HEK293 (cell line): ENCODE measurements at regions not wholly inside any gene's neighbourhood (a gene's known extent, or its start where the extent isn't known, plus 50 kb on each side); places are given as distances from the start of the nearest gene placed in this dataset.

Experiments used
- CTCF ChIA-PET: fragments of 350-600 bp; formaldehyde crosslinking; extraction: SDS; loops from one replicate; lab custom pipeline; 2021; ENCODE audit warnings: antibody characterized with exemption; lab: Yijun Ruan, JAX
- POLR2A ChIA-PET: fragments of 300-600 bp; formaldehyde crosslinking; extraction: SDS; loops from one replicate; lab custom pipeline; 2020; ENCODE audit warnings: antibody characterized with exemption, inconsistent platforms; lab: Yijun Ruan, JAX
- H3K27ac ChIP-seq: fragments of 200-500 bp; sonication (Bioruptor generic); 2 replicates; pipeline ENCODE4 v1.5.1; 2014; ENCODE audit warnings: low read depth, low read length, control low read depth, inconsistent platforms; ENCODE audit errors: extremely low read depth
- H3K36me3 ChIP-seq, 2 experiments: fragments of 200-500 bp in 1 of 2; sonication (Bioruptor generic) in 1 of 2; 1 replicate in 1 of 2; 2 replicates in 1 of 2; pipeline ENCODE4 v1.5.1; 2014 to 2017; ENCODE audit warnings: inconsistent platforms in 2 of 2, low read length in 2 of 2; ENCODE audit not compliant: control insufficient read depth in 2 of 2, insufficient read depth in 1 of 2
- H3K4me1 ChIP-seq: fragments of 200-500 bp; sonication (Bioruptor generic); 2 replicates; pipeline ENCODE4 v1.5.1; 2014; ENCODE audit warnings: mild to moderate bottlenecking, low read length, inconsistent platforms; ENCODE audit not compliant: control insufficient read depth, insufficient read depth
- H3K4me3 ChIP-seq: 2 replicates; pipeline ENCODE4 v1.5.1; 2011; ENCODE audit warnings: low read depth, mild to moderate bottlenecking, control low read depth, low read length, moderate library complexity
- H3K9me3 ChIP-seq: fragments of 200-500 bp; sonication (Bioruptor generic); 2 replicates; pipeline ENCODE4 v1.5.1; 2014; ENCODE audit warnings: low read depth, low read length, inconsistent platforms; ENCODE audit not compliant: control insufficient read depth, insufficient read depth
- PRDM1 ChIP-seq: fragments of 450-650 bp; formaldehyde crosslinking; IDR thresholded peaks from 2 replicates; pipeline ENCODE4; 2016; ENCODE audit warnings: missing biosample characterization, missing genetic modification characterization
- SETDB1 ChIP-seq: IDR thresholded peaks from one replicate; pipeline ENCODE4 v1.6.1; 2017; ENCODE audit warnings: mild to moderate bottlenecking, low read length, moderate library complexity, mixed read lengths; ENCODE audit not compliant: insufficient read length
- SP7 ChIP-seq: fragments of 450-650 bp; formaldehyde crosslinking; IDR thresholded peaks from 2 replicates; pipeline ENCODE4 v1.5.1; 2016; ENCODE audit warnings: missing biosample characterization, missing genetic modification characterization
- ZBTB21 ChIP-seq: fragments of 450-650 bp; formaldehyde crosslinking; IDR thresholded peaks from 2 replicates; pipeline ENCODE4 v1.5.1; 2017; ENCODE audit warnings: missing biosample characterization, missing genetic modification characterization
- ZFP37 ChIP-seq: fragments of 450-650 bp; formaldehyde crosslinking; IDR thresholded peaks from 2 replicates; pipeline ENCODE4 v1.5.1; 2016; ENCODE audit warnings: missing biosample characterization, missing genetic modification characterization
- ZIC2 ChIP-seq: fragments of 450-650 bp; formaldehyde crosslinking; IDR thresholded peaks from 2 replicates; pipeline ENCODE4 v1.5.1; 2016; ENCODE audit warnings: missing biosample characterization, missing genetic modification characterization
- ZNF274 ChIP-seq, 2 experiments: fragments of 200-500 bp in 1 of 2; fragments of 450-650 bp in 1 of 2; sonication (Bioruptor generic) in 1 of 2; formaldehyde crosslinking in 1 of 2; IDR thresholded peaks; 2 replicates each; pipeline versions ENCODE4 v1.5.1 to v1.6.1; 2014 to 2016; ENCODE audit warnings: borderline replicate concordance in 1 of 2, inconsistent platforms in 1 of 2, low read length in 1 of 2, missing biosample characterization in 1 of 2, missing genetic modification characterization in 1 of 2
- ZNF335 ChIP-seq: fragments of 450-650 bp; formaldehyde crosslinking; conservative IDR thresholded peaks from 2 replicates; pipeline ENCODE4 v1.5.1; 2016; ENCODE audit warnings: missing biosample characterization, missing genetic modification characterization
- ZNF37A ChIP-seq: fragments of 450-650 bp; IDR thresholded peaks from 2 replicates; pipeline ENCODE4 v1.5.1; 2018; ENCODE audit warnings: missing biosample characterization, missing genetic modification characterization
- ZNF48 ChIP-seq: fragments of 450-650 bp; formaldehyde crosslinking; IDR thresholded peaks from 2 replicates; pipeline ENCODE4 v1.5.1; 2016; ENCODE audit warnings: missing biosample characterization, missing genetic modification characterization
- ZNF558 ChIP-seq: fragments of 450-650 bp; formaldehyde crosslinking; IDR thresholded peaks from 2 replicates; pipeline ENCODE4 v1.5.1; 2016; ENCODE audit warnings: missing biosample characterization, missing genetic modification characterization
- ZNF629 ChIP-seq: fragments of 450-650 bp; formaldehyde crosslinking; IDR thresholded peaks from 2 replicates; pipeline ENCODE4 v1.5.1; 2017; ENCODE audit warnings: missing biosample characterization, missing genetic modification characterization
- ZNF660 ChIP-seq: fragments of 450-650 bp; IDR thresholded peaks from 2 replicates; pipeline ENCODE4 v1.5.1; 2018; ENCODE audit warnings: missing biosample characterization, mild to moderate bottlenecking, missing genetic modification characterization
- ZNF664 ChIP-seq: fragments of 450-650 bp; formaldehyde crosslinking; IDR thresholded peaks from 2 replicates; pipeline ENCODE4 v1.5.1; 2016; ENCODE audit warnings: missing biosample characterization, missing genetic modification characterization
- TF ChIP-seq, protein P1 (sequence below): fragments of 450-650 bp; formaldehyde crosslinking; IDR thresholded peaks from 2 replicates; pipeline ENCODE4 v1.5.1; 2016; ENCODE audit warnings: missing biosample characterization, missing genetic modification characterization
- TF ChIP-seq, protein P2 (sequence below): fragments of 450-650 bp; formaldehyde crosslinking; IDR thresholded peaks from 2 replicates; pipeline ENCODE4 v1.5.1; 2017; ENCODE audit warnings: missing biosample characterization, mild to moderate bottlenecking, missing genetic modification characterization, moderate library complexity
- TF ChIP-seq, protein P3 (sequence below): fragments of 450-650 bp; IDR thresholded peaks from 2 replicates; pipeline ENCODE4 v1.5.1; 2018; ENCODE audit warnings: missing biosample characterization, missing genetic modification characterization
- TF ChIP-seq, protein P4 (sequence below): fragments of 450-650 bp; formaldehyde crosslinking; IDR thresholded peaks from 2 replicates; pipeline ENCODE4 v1.5.1; 2016; ENCODE audit warnings: missing biosample characterization, missing genetic modification characterization
- TF ChIP-seq, protein P5 (sequence below): fragments of 450-650 bp; formaldehyde crosslinking; IDR thresholded peaks from 2 replicates; pipeline ENCODE4 v1.5.1; 2016; ENCODE audit warnings: missing biosample characterization, missing genetic modification characterization
- TF ChIP-seq, protein P6 (sequence below): fragments of 450-650 bp; formaldehyde crosslinking; IDR thresholded peaks from 2 replicates; pipeline ENCODE4 v1.5.1; 2016; ENCODE audit warnings: missing biosample characterization, missing genetic modification characterization

DNA sequence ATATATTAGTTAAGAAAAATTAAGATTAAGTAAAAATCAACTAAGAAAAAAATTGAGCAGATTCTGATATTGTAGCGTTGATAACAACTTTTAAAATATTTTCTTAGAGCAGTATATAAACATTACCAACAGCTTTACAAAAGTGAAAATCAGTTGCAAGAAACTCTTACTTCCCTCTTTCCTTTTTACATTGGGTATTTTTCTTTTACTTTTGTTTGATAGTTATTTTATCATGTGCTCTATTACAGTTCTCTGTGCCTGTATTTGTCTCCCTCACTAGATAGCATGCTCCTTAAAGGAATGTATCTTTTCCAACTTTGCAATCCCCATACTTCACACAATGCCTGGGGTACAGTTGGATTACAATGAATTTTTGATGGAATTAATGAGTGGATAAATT, 87.5 kb upstream of the P3H2 start:
- POLR2A ChIA-PET, result no interaction called here
- H3K36me3 ChIP-seq, result no peaks in the 10 kb centered on the region
- no peak overlapping the region for H3K4me3 ChIP-seq
- H3K9me3 ChIP-seq, result no peaks in the 10 kb centered on the region
- CTCF ChIA-PET, result interaction anchor here (0.6 to 1.1 kb wide), 2 partner anchors 114 to 176 kb away, joined by 3 read pairs; partner anchors contain the start of gene CLDN1
- H3K4me1 ChIP-seq, result no peaks in the 10 kb centered on the region
- TF ChIP-seq ZNF37A (no peak), ZNF664 (tag by site-specific recombination) (no peak), ZNF274 (IDR thresholded peaks at IDR 0.05; ENCODE audit: low read length) (no peak), ZNF274 (tag by site-specific recombination; IDR thresholded peaks at IDR 0.05; ENCODE audit: borderline replicate concordance) (no peak), ZNF558 (tag by site-specific recombination) (no peak), SETDB1 (no peak)
- TF ChIP-seq, protein P1, sequence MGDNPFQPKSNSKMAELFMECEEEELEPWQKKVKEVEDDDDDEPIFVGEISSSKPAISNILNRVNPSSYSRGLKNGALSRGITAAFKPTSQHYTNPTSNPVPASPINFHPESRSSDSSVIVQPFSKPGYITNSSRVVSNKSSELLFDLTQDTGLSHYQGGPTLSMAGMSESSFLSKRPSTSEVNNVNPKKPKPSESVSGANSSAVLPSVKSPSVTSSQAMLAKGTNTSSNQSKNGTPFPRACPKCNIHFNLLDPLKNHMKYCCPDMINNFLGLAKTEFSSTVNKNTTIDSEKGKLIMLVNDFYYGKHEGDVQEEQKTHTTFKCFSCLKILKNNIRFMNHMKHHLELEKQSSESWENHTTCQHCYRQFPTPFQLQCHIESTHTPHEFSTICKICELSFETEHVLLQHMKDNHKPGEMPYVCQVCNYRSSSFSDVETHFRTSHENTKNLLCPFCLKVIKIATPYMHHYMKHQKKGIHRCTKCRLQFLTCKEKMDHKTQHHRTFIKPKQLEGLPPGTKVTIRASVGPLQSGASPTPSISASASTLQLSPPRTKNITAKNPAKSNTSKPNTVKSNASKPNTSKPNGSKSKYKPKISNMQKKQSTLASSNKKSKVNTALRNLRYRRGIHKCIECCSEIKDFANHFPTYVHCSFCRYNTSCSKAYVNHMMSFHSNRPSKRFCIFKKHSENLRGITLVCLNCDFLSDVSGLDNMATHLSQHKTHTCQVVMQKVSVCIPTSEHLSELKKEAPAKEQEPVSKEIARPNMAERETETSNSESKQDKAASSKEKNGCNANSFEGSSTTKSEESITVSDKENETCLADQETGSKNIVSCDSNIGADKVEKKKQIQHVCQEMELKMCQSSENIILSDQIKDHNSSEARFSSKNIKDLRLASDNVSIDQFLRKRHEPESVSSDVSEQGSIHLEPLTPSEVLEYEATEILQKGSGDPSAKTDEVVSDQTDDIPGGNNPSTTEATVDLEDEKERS (tag by site-specific recombination), result no peak
- TF ChIP-seq, protein P2, sequence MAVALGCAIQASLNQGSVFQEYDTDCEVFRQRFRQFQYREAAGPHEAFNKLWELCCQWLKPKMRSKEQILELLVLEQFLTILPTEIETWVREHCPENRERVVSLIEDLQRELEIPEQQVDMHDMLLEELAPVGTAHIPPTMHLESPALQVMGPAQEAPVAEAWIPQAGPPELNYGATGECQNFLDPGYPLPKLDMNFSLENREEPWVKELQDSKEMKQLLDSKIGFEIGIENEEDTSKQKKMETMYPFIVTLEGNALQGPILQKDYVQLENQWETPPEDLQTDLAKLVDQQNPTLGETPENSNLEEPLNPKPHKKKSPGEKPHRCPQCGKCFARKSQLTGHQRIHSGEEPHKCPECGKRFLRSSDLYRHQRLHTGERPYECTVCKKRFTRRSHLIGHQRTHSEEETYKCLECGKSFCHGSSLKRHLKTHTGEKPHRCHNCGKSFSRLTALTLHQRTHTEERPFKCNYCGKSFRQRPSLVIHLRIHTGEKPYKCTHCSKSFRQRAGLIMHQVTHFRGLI (tag by site-specific recombination), result no peak
- TF ChIP-seq, protein P3, sequence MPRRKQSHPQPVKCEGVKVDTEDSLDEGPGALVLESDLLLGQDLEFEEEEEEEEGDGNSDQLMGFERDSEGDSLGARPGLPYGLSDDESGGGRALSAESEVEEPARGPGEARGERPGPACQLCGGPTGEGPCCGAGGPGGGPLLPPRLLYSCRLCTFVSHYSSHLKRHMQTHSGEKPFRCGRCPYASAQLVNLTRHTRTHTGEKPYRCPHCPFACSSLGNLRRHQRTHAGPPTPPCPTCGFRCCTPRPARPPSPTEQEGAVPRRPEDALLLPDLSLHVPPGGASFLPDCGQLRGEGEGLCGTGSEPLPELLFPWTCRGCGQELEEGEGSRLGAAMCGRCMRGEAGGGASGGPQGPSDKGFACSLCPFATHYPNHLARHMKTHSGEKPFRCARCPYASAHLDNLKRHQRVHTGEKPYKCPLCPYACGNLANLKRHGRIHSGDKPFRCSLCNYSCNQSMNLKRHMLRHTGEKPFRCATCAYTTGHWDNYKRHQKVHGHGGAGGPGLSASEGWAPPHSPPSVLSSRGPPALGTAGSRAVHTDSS, result no peak
- no peak overlapping the region for H3K27ac ChIP-seq

DNA sequence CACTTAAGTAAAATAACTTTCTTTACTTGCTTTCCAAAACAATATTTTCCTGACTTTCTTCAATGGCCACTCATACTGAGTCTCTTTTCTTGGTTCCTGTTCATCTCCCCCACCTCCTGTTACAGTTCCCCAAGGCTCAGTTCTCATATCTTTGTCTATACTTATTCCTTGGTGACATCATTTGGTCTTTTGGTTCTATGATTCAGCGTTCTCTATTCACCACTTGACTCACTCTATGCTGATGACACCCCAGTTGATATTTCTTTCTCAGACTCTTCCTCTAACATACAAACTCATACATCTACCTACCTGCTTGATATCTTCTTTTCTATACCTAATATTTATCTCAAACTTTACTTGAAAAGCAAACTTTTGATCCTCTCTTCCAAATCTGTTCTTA, 85.0 kb upstream of the P3H2 start:
- no peaks in the 10 kb centered on the region for H3K4me1 ChIP-seq
- H3K4me3 ChIP-seq, result no peak overlapping the region
- no peak overlapping the region for H3K27ac ChIP-seq
- CTCF ChIA-PET, result no interaction called here
- no peaks in the 10 kb centered on the region for H3K36me3 ChIP-seq
- TF ChIP-seq, protein P4, sequence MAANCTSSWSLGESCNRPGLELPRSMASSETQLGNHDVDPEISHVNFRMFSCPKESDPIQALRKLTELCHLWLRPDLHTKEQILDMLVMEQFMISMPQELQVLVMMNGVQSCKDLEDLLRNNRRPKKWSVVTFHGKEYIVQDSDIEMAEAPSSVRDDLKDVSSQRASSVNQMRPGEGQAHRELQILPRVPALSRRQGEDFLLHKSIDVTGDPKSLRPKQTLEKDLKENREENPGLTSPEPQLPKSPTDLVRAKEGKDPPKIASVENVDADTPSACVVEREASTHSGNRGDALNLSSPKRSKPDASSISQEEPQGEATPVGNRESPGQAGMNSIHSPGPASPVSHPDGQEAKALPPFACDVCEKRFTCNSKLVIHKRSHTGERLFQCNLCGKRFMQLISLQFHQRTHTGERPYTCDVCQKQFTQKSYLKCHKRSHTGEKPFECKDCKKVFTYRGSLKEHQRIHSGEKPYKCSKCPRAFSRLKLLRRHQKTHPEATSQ, result no peak
- TF ChIP-seq PRDM1 (tag by site-specific recombination) (peak; percentile 48; the same call in 1 of the 2 replicates), SP7 (tag by site-specific recombination) (0 out of 2 replicates have a peak, but pooled peaks have one; percentile 25), ZNF629 (tag by site-specific recombination) (peak; percentile 68), ZBTB21 (0 out of 2 replicates have a peak, but pooled peaks have one; percentile 32), ZNF660 (tag by site-specific recombination) (peak; percentile 63; the same call in 1 of the 2 replicates), ZNF48 (tag by site-specific recombination) (no peak), ZNF335 (tag by site-specific recombination) (peak; percentile 35), ZFP37 (tag by site-specific recombination) (peak; percentile 66; the same call in 1 of the 2 replicates), ZIC2 (no peak)
- TF ChIP-seq, protein P5, sequence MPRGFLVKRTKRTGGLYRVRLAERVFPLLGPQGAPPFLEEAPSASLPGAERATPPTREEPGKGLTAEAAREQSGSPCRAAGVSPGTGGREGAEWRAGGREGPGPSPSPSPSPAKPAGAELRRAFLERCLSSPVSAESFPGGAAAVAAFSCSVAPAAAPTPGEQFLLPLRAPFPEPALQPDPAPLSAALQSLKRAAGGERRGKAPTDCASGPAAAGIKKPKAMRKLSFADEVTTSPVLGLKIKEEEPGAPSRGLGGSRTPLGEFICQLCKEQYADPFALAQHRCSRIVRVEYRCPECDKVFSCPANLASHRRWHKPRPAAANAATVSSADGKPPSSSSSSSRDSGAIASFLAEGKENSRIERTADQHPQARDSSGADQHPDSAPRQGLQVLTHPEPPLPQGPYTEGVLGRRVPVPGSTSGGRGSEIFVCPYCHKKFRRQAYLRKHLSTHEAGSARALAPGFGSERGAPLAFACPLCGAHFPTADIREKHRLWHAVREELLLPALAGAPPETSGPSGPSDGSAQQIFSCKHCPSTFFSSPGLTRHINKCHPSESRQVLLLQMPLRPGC, result 0 out of 2 replicates have a peak, but pooled peaks have one; percentile 33
- TF ChIP-seq, protein P6, sequence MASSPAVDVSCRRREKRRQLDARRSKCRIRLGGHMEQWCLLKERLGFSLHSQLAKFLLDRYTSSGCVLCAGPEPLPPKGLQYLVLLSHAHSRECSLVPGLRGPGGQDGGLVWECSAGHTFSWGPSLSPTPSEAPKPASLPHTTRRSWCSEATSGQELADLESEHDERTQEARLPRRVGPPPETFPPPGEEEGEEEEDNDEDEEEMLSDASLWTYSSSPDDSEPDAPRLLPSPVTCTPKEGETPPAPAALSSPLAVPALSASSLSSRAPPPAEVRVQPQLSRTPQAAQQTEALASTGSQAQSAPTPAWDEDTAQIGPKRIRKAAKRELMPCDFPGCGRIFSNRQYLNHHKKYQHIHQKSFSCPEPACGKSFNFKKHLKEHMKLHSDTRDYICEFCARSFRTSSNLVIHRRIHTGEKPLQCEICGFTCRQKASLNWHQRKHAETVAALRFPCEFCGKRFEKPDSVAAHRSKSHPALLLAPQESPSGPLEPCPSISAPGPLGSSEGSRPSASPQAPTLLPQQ (tag by site-specific recombination), result 0 out of 2 replicates have a peak, but pooled peaks have one; percentile 19
- TF ChIP-seq, all 188 proteins: peak for 9
- H3K9me3 ChIP-seq, result no peaks in the 10 kb centered on the region
- POLR2A ChIA-PET, result no interaction called here
